Uterus (tissue), 3 donors: ENCODE measurements at regions not wholly inside any gene's neighbourhood (a gene's known extent, or its start where the extent isn't known, plus 50 kb on each side); places are given as distances from the start of the nearest gene placed in this dataset.

Experiments used
- DNase-seq, 2 donors: peaks; one replicate each; pipeline ENCODE4 v3.0.0-alpha.2; 2019 to 2020
- H3K27ac ChIP-seq, 2 donors: fragments of 200-600 bp; sonication (generic); 1 replicate in 1 of 2; 2 replicates in 1 of 2; pipeline ENCODE4 v1.5.1; 2016 to 2018
- H3K27me3 ChIP-seq, 2 donors: fragments of 200-600 bp; sonication (generic); one replicate each; pipeline ENCODE4 v1.5.1; 2018 to 2019; ENCODE audit warnings: control low read depth in 1 of 2
- H3K36me3 ChIP-seq, 2 donors: fragments of 200-600 bp; sonication (generic); one replicate each; pipeline ENCODE4 v1.5.1; 2019; ENCODE audit warnings: control low read depth in 1 of 2
- H3K4me1 ChIP-seq, 2 donors: fragments of 200-600 bp; sonication (generic); one replicate each; pipeline ENCODE4 v1.5.1; 2018 to 2019; ENCODE audit warnings: control low read depth in 1 of 2
- H3K4me3 ChIP-seq, 2 donors: fragments of 200-600 bp; sonication (generic); 1 replicate in 1 of 2; 2 replicates in 1 of 2; pipeline ENCODE4 v1.5.1; 2018 to 2019; ENCODE audit warnings: mild to moderate bottlenecking in 1 of 2
- H3K9me3 ChIP-seq, 2 donors: fragments of 200-600 bp; sonication (generic); one replicate each; pipeline ENCODE4 v1.5.1; 2019; ENCODE audit warnings: control low read depth in 1 of 2
- POLR2A ChIP-seq, 2 donors: fragments of 450-650 bp; IDR thresholded peaks; one replicate each; pipeline ENCODE4 v1.6.1; 2016; ENCODE audit warnings: antibody characterized with exemption in 2 of 2, mild to moderate bottlenecking in 1 of 2, moderate library complexity in 1 of 2
- intact Hi-C: fragments of 100-400 bp; cut with DNase I; formaldehyde crosslinking; loops from one replicate; pipeline ENCODE4 v1.15.1; 2023; ENCODE audit warnings: low total_unique reads
- TF ChIP-seq, protein P1 (sequence below), 4 experiments: fragments of 200-600 bp in 2 of 4; fragments of 450-650 bp in 2 of 4; sonication (generic) in 2 of 4; IDR thresholded peaks; one replicate each; pipeline ENCODE4 v1.5.1; 2016 to 2019; ENCODE audit warnings: antibody characterized with exemption in 4 of 4, mild to moderate bottlenecking in 2 of 4, moderate library complexity in 1 of 4
- donor health status: DM: yes; HTN: yes; CAD: no.

DNA sequence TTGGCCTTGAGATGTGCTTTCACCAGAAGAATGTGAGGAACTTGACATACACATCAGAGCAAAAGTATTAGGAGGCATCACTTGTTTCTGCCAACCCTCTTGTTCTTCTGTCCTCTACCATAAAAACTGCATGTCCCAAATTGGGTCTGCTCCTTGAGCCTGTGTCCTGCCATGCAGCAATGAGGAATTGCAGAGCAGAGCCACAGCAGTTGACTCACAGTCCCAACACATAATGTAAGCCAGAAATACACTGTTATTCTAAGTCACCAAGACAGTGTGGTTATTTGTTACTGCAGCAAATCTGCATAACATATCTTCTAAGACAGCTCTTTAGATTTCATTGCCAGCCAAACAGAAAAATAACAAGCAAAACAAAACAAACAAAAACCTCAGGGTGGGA is 598.2 kb downstream of the PRELID2 start:
- TF ChIP-seq, protein P1, sequence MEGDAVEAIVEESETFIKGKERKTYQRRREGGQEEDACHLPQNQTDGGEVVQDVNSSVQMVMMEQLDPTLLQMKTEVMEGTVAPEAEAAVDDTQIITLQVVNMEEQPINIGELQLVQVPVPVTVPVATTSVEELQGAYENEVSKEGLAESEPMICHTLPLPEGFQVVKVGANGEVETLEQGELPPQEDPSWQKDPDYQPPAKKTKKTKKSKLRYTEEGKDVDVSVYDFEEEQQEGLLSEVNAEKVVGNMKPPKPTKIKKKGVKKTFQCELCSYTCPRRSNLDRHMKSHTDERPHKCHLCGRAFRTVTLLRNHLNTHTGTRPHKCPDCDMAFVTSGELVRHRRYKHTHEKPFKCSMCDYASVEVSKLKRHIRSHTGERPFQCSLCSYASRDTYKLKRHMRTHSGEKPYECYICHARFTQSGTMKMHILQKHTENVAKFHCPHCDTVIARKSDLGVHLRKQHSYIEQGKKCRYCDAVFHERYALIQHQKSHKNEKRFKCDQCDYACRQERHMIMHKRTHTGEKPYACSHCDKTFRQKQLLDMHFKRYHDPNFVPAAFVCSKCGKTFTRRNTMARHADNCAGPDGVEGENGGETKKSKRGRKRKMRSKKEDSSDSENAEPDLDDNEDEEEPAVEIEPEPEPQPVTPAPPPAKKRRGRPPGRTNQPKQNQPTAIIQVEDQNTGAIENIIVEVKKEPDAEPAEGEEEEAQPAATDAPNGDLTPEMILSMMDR (IDR thresholded peaks at IDR 0.05), result no peak
- TF ChIP-seq POLR2A (IDR thresholded peaks at IDR 0.05), result no peak

DNA sequence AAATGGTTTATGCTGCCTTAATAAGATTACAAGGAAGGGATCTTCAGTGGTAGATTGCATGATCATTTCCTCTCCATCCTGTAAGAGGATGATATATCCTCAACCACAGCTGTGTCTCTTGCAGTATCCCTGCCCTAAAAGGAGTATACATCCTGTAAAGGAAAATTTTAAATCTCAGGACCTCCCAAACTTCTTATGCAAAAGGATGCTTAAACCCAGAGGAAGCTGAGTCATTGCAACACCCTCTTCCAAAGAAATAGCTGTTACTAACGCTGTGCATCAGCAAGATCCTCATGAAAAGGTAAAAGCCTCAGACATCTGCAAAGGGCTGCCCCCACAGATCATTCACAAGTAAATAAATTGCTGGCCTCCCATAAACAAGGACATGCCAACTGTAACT is 599.0 kb downstream of the PRELID2 start:
- DNase-seq, result no peak
- TF ChIP-seq, protein P1 (IDR thresholded peaks at IDR 0.05), result no peak
- TF ChIP-seq POLR2A (IDR thresholded peaks at IDR 0.05), result no peak
- Histone ChIP-seq H3K9me3 (no peaks in the 10 kb centered on the region), H3K27ac (no peak overlapping the region), H3K4me3 (no peak overlapping the region), H3K36me3 (no peaks in the 10 kb centered on the region), H3K4me1 (no peaks in the 10 kb centered on the region), H3K27me3 (no peaks in the 10 kb centered on the region)
- intact Hi-C loops, result no loop called here

More for the DNA sequence above, 598.2 kb downstream of the PRELID2 start:
- no peak overlapping the region for H3K27ac ChIP-seq
- H3K36me3 ChIP-seq, result no peaks in the 10 kb centered on the region
- no peak for DNase-seq
- intact Hi-C loops, result no loop called here
- H3K4me1 ChIP-seq, result no peaks in the 10 kb centered on the region
- H3K4me3 ChIP-seq, result no peak overlapping the region
- no peaks in the 10 kb centered on the region for H3K27me3 ChIP-seq
- H3K9me3 ChIP-seq, result no peaks in the 10 kb centered on the region

DNA sequence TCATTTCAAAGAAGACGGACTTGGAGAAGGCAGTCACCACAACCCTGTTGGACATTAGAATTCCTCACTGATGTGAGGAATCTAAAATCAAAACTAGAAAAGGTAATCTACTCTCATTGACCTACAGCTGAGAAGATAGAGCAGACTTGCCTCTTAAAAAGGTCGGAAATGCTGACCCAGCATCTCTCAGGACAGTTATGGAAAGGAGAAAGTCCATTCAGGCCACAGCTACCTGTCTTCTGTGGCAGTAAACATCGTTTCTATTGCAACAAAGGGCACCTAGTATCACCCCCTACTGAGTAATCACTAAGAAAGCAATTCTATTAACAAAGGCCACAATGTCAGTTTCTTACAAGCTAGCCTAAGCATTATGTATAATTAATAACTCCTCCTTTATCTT is 601.7 kb downstream of the PRELID2 start:
- Histone ChIP-seq H3K36me3 (no peaks in the 10 kb centered on the region), H3K9me3 (no peaks in the 10 kb centered on the region), H3K4me1 (no peaks in the 10 kb centered on the region), H3K4me3 (no peak overlapping the region), H3K27ac (no peak overlapping the region), H3K27me3 (no peaks in the 10 kb centered on the region)
- intact Hi-C loops, result no loop called here
- DNase-seq, result no peak
- no peak for TF ChIP-seq POLR2A (IDR thresholded peaks at IDR 0.05)

DNA sequence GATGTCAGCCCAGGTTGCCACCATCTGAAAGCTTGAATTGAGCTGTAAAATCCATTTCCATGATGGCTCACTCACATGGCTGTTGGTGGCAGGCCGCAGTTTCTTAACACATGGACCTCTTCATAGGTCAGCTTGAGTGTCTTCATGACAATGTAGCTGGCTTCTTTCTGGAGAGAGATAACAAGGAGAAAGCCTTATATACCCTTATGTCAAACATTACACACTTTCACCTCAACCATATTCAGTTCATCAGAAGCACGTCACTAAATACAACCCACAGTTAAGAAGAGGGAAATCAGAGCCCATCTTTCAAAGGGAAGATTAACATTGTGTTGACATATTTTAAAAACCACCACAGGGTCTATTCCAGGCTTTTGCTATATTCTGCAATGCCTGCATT is 604.4 kb downstream of the PRELID2 start:
- no peak for DNase-seq
- intact Hi-C loops, result no loop called here
- no peaks in the 10 kb centered on the region for H3K4me1 ChIP-seq
- H3K9me3 ChIP-seq, result no peaks in the 10 kb centered on the region
- no peak overlapping the region for H3K4me3 ChIP-seq
- no peaks in the 10 kb centered on the region for H3K27me3 ChIP-seq
- H3K36me3 ChIP-seq, result no peaks in the 10 kb centered on the region
- H3K27ac ChIP-seq, result no peak overlapping the region
- TF ChIP-seq, protein P1 (IDR thresholded peaks at IDR 0.05), result no peak
- TF ChIP-seq POLR2A (IDR thresholded peaks at IDR 0.05), result no peak

DNA sequence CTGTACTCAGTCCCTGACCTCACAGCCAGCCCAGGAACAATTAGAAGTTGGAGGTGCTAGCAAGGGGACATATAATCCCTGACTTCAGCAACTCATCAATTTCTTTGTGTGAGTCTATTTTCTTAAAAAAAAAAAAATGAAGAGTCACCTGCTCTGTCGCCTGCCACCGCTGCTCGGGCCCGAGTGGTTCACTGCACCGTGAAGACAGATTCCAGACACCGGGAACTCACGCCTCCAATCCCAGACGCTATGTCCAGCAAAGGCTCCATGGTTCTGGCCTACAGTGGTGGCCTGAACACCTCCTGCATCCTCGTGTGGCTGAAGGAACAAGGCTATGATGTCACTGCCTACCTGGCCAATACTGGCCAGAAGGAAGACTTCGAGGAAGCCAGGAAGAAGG is 606.6 kb downstream of the PRELID2 start:
- no peak overlapping the region for H3K27ac ChIP-seq
- H3K36me3 ChIP-seq, result no peaks in the 10 kb centered on the region
- no peaks in the 10 kb centered on the region for H3K27me3 ChIP-seq
- DNase-seq, result no peak
- TF ChIP-seq, protein P1 (IDR thresholded peaks at IDR 0.05), result no peak
- TF ChIP-seq POLR2A (IDR thresholded peaks at IDR 0.05), result no peak
- H3K9me3 ChIP-seq, result no peaks in the 10 kb centered on the region
- H3K4me1 ChIP-seq, result no peaks in the 10 kb centered on the region
- intact Hi-C loops, result no loop called here
- H3K4me3 ChIP-seq, result no peak overlapping the region

DNA sequence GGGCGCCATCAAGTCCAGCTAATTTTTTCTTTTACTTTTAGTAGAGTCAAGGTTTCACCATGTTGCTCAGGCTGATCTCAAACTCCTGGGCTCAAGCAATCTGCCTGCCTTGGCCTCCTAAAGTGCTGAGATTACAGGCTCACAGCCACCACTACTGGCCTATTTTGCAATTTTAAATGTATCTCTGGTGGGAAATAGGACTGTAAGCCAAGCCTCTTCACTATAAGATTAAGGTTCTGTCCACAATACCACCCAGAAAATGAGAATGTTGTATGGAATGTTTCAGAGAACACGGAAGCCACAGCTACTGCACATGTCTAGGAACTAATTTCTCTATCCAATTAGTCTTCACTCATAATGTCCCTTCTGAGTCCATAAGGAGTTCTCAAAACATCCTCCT is 607.3 kb downstream of the PRELID2 start:
- no peaks in the 10 kb centered on the region for H3K4me1 ChIP-seq
- H3K27me3 ChIP-seq, result no peaks in the 10 kb centered on the region
- H3K27ac ChIP-seq, result no peak overlapping the region
- no peaks in the 10 kb centered on the region for H3K36me3 ChIP-seq
- no peak for DNase-seq
- TF ChIP-seq, protein P1 (IDR thresholded peaks at IDR 0.05), result no peak
- TF ChIP-seq POLR2A (IDR thresholded peaks at IDR 0.05), result no peak
- no peak overlapping the region for H3K4me3 ChIP-seq
- no peaks in the 10 kb centered on the region for H3K9me3 ChIP-seq
- intact Hi-C loops, result no loop called here
